ENCODE measurements at regions not wholly inside any gene's neighbourhood (a gene's known extent, or its start where the extent isn't known, plus 50 kb on each side); places are given as distances from the start of the nearest gene placed in this dataset.

- TF ChIP-seq MAZ (IDR thresholded peaks at IDR 0.05; ENCODE audit: borderline replicate concordance, low read depth, low read length) = no peak
Measured at GRCh38 chr4:13298655-13299054, 185.5 kb downstream of the RAB28 start (continued).

- Histone ChIP-seq H3K4me2 (no peak overlapping the region), H3K9me3 (no peaks in the 10 kb centered on the region), H3K4me3 (no peak overlapping the region), H3K4me1 (no peaks in the 10 kb centered on the region), H3K27ac (no peak overlapping the region)
- WGBS (ENCODE audit: missing lambda C conversion rate) = 0% methylated on average over 1 of the region's 1 CpG
- CTCF ChIA-PET = no interaction called here
- no peak for DNase-seq (ENCODE audit: low read depth in 1 of 2, low spot score in 1 of 2)
- TF ChIP-seq SREBF2 (IDR thresholded peaks at IDR 0.05) (no peak), POLR2AphosphoS2 (conservative IDR thresholded peaks at IDR 0.05; ENCODE audit: low read length) (no peak), FOSL2 (IDR thresholded peaks at IDR 0.05) (no peak), FOSL2 (CRISPR knock-in tag; IDR thresholded peaks at IDR 0.05) (no peak), RCOR1 (IDR thresholded peaks at IDR 0.05; ENCODE audit: low read depth, low read length) (no peak), REST (IDR thresholded peaks at IDR 0.05) (no peak), EP300 (IDR thresholded peaks at IDR 0.05) (no peak), ATOH8 (CRISPR knock-in tag; IDR thresholded peaks at IDR 0.05; ENCODE audit: low read depth) (no peak), ZNF302 (CRISPR knock-in tag; IDR thresholded peaks at IDR 0.05) (no peak), PBX3 (IDR thresholded peaks at IDR 0.05) (no peak), ESRRA (IDR thresholded peaks at IDR 0.05; ENCODE audit: borderline replicate concordance, low read length) (no peak), NFE2L2 (conservative IDR thresholded peaks at IDR 0.05; ENCODE audit: low read length) (no peak), BHLHE40 (IDR thresholded peaks at IDR 0.05; ENCODE audit: low read depth, low read length) (no peak), CTCF (IDR thresholded peaks at IDR 0.05) (no peak), HOXA7 (CRISPR knock-in tag; IDR thresholded peaks at IDR 0.05) (no peak)
- ATAC-seq = no peak
- FAIRE-seq = no peak
- POLR2A ChIA-PET = no interaction called here
Measured at GRCh38 chr4:13296986-13297385, 187.2 kb downstream of the RAB28 start.

GRCh38 chr4:13294961-13295605 lies 189.1 kb downstream of the RAB28 start:
- Histone ChIP-seq H3K4me1 (no peaks in the 10 kb centered on the region), H3K4me2 (no peak overlapping the region), H3K27ac (no peak overlapping the region), H3K9me3 (no peaks in the 10 kb centered on the region), H3K4me3 (no peak overlapping the region)
- no peak for ATAC-seq
- ChIA-PET POLR2A (no interaction called here), CTCF (interaction anchor here (0.5 kb wide), 1 partner anchor 22 kb away, joined by 3 read pairs; no protein-coding TSS in a partner anchor)
- WGBS (ENCODE audit: missing lambda C conversion rate) = 57% methylated on average over 4 of the region's 5 CpGs
- no peak for DNase-seq (ENCODE audit: low read depth in 1 of 2, low spot score in 1 of 2)
- FAIRE-seq = no peak
- TF ChIP-seq ZC3H11A (IDR thresholded peaks at IDR 0.05) (no peak), HMGXB4 (CRISPR knock-in tag; IDR thresholded peaks at IDR 0.05; ENCODE audit: borderline replicate concordance) (no peak), KDM5A (IDR thresholded peaks at IDR 0.05) (no peak), BCL3 (IDR thresholded peaks at IDR 0.05) (no peak), CBX8 (IDR thresholded peaks at IDR 0.05) (no peak), HEYL (CRISPR knock-in tag; IDR thresholded peaks at IDR 0.05) (no peak)
